Body of pancreas (tissue), 4 donors: ENCODE measurements at regions not wholly inside any gene's neighbourhood (a gene's known extent, or its start where the extent isn't known, plus 50 kb on each side); places are given as distances from the start of the nearest gene placed in this dataset.

ENCODE experiments used
- CTCF ChIP-seq, 7 experiments: fragments of 450-650 bp in 4 of 7; fragments of 200-600 bp in 3 of 7; sonication (generic) in 3 of 7; IDR thresholded peaks; one replicate each; pipeline ENCODE4 v1.5.1; 2016 to 2019; ENCODE audit warnings: antibody characterized with exemption in 7 of 7
- POLR2A ChIP-seq, 3 donors: fragments of 450-650 bp; IDR thresholded peaks; one replicate each; pipeline ENCODE4 v1.6.1; 2016; ENCODE audit warnings: antibody characterized with exemption in 3 of 3, mild to moderate bottlenecking in 2 of 3

- TF ChIP-seq POLR2A (IDR thresholded peaks at IDR 0.05) (no peak), CTCF (IDR thresholded peaks at IDR 0.05) (no peak)
These were observed 190.9 kb upstream of the CHRNA7 start for GRCh38 chr15:31839388-31839787.
